ENCODE measurements at regions not wholly inside any gene's neighbourhood (a gene's known extent, or its start where the extent isn't known, plus 50 kb on each side); places are given as distances from the start of the nearest gene placed in this dataset.
"Not testable (repeated sequence)": the region's sequence is repeated elsewhere in the genome, so short reads cannot be mapped to it uniquely, and the experiment has no call there.

GRCh38 chr5:52255308-52255707 is 532.4 kb upstream of the ITGA1 start:
- Mint-ChIP-seq H3K4me1 (no peaks in the 10 kb centered on the region), H3K36me3 (ENCODE audit: low read depth) (no peaks in the 10 kb centered on the region), H3K4me3 (no peak overlapping the region), H3K27me3 (no peaks in the 10 kb centered on the region), H3K27ac (no peak overlapping the region), H3K9me3 (no peaks in the 10 kb centered on the region)
- DNase-seq: no peak
- CTCF ChIA-PET: no interaction called here
- POLR2A ChIA-PET: no interaction called here

- H3K4me1 Mint-ChIP-seq: no peaks in the 10 kb centered on the region
- H3K36me3 Mint-ChIP-seq (ENCODE audit: low read depth): no peaks in the 10 kb centered on the region
- DNase-seq: no peak
- H3K27me3 Mint-ChIP-seq: no peaks in the 10 kb centered on the region
- H3K4me3 Mint-ChIP-seq: no peak overlapping the region
- no peaks in the 10 kb centered on the region for H3K9me3 Mint-ChIP-seq
- no peak overlapping the region for H3K27ac Mint-ChIP-seq
- POLR2A ChIA-PET: no interaction called here
- CTCF ChIA-PET: no interaction called here
Observed at GRCh38 chr5:52262844-52263243, 524.9 kb upstream of the ITGA1 start.

- H3K27ac Mint-ChIP-seq: no peak overlapping the region
- H3K36me3 Mint-ChIP-seq (ENCODE audit: low read depth): no peaks in the 10 kb centered on the region
- DNase-seq: no peak
- H3K9me3 Mint-ChIP-seq: no peaks in the 10 kb centered on the region
- no peaks in the 10 kb centered on the region for H3K4me1 Mint-ChIP-seq
- ChIA-PET CTCF (no interaction called here), POLR2A (no interaction called here)
- no peaks in the 10 kb centered on the region for H3K27me3 Mint-ChIP-seq
- H3K4me3 Mint-ChIP-seq: no peak overlapping the region
Observed at GRCh38 chr5:52269401-52269800, 518.3 kb upstream of the ITGA1 start.

GRCh38 chr5:52269859-52270258 is 517.9 kb upstream of the ITGA1 start:
- Mint-ChIP-seq H3K27ac (no peak overlapping the region), H3K4me1 (no peaks in the 10 kb centered on the region), H3K36me3 (ENCODE audit: low read depth) (no peaks in the 10 kb centered on the region), H3K27me3 (no peaks in the 10 kb centered on the region), H3K4me3 (no peak overlapping the region), H3K9me3 (no peaks in the 10 kb centered on the region)
- ChIA-PET POLR2A (no interaction called here), CTCF (no interaction called here)
- DNase-seq: no peak

GRCh38 chr5:52275639-52276038 is 512.1 kb upstream of the ITGA1 start:
- Mint-ChIP-seq H3K27me3 (no peaks in the 10 kb centered on the region), H3K36me3 (ENCODE audit: low read depth) (no peaks in the 10 kb centered on the region), H3K4me1 (no peaks in the 10 kb centered on the region), H3K4me3 (no peak overlapping the region), H3K27ac (no peak overlapping the region), H3K9me3 (no peaks in the 10 kb centered on the region)
- ChIA-PET POLR2A (no interaction called here), CTCF (no interaction called here)
- DNase-seq: no peak

- Mint-ChIP-seq H3K9me3 (peaks cover 2% of the 10 kb centered on the region), H3K27ac (no peak overlapping the region), H3K27me3 (no peaks in the 10 kb centered on the region), H3K4me1 (no peaks in the 10 kb centered on the region), H3K36me3 (ENCODE audit: low read depth) (no peaks in the 10 kb centered on the region), H3K4me3 (no peak overlapping the region)
- ChIA-PET CTCF (no interaction called here), POLR2A (no interaction called here)
- DNase-seq: no peak
Observed at GRCh38 chr5:52277101-52277500, 510.6 kb upstream of the ITGA1 start.

GRCh38 chr5:52282647-52283046 is 505.1 kb upstream of the ITGA1 start:
- Mint-ChIP-seq H3K27me3 (no peaks in the 10 kb centered on the region), H3K9me3 (peaks cover 2% of the 10 kb centered on the region), H3K4me3 (no peak overlapping the region), H3K36me3 (ENCODE audit: low read depth) (no peaks in the 10 kb centered on the region), H3K4me1 (no peaks in the 10 kb centered on the region), H3K27ac (no peak overlapping the region)
- CTCF ChIA-PET: interaction anchor here (0.7 kb wide), 1 partner anchor 382 kb away, joined by 3 read pairs; no protein-coding TSS in a partner anchor
- DNase-seq: no peak
- POLR2A ChIA-PET: no interaction called here

GRCh38 chr5:52283221-52283620 is 504.5 kb upstream of the ITGA1 start:
- Mint-ChIP-seq H3K9me3 (peaks cover 2% of the 10 kb centered on the region), H3K4me1 (no peaks in the 10 kb centered on the region), H3K36me3 (ENCODE audit: low read depth) (no peaks in the 10 kb centered on the region), H3K27ac (no peak overlapping the region), H3K4me3 (no peak overlapping the region), H3K27me3 (no peaks in the 10 kb centered on the region)
- DNase-seq: no peak
- ChIA-PET CTCF (no interaction called here), POLR2A (no interaction called here)

GRCh38 chr5:52300703-52301372 is 486.9 kb upstream of the ITGA1 start:
- POLR2A ChIA-PET: no interaction called here
- Mint-ChIP-seq H3K27ac (no peak overlapping the region), H3K27me3 (no peaks in the 10 kb centered on the region), H3K9me3 (peaks cover 17% of the 10 kb centered on the region), H3K4me3 (no peak overlapping the region), H3K4me1 (no peaks in the 10 kb centered on the region), H3K36me3 (ENCODE audit: low read depth) (no peaks in the 10 kb centered on the region)
- CTCF ChIA-PET: no interaction called here
- DNase-seq: no peak

GRCh38 chr5:52304816-52305215 is 482.9 kb upstream of the ITGA1 start:
- peaks cover 27% of the 10 kb centered on the region for H3K9me3 Mint-ChIP-seq
- H3K36me3 Mint-ChIP-seq (ENCODE audit: low read depth); H3K4me1 Mint-ChIP-seq; H3K4me3 Mint-ChIP-seq; DNase-seq; H3K27me3 Mint-ChIP-seq; H3K27ac Mint-ChIP-seq; POLR2A ChIA-PET; CTCF ChIA-PET: not testable (repeated sequence)

- ChIA-PET CTCF (interaction anchor here (0.5 kb wide), 1 partner anchor 506 kb away, joined by 3 read pairs; no protein-coding TSS in a partner anchor), POLR2A (no interaction called here)
- Mint-ChIP-seq H3K9me3 (no peaks in the 10 kb centered on the region), H3K27ac (no peak overlapping the region), H3K36me3 (ENCODE audit: low read depth) (no peaks in the 10 kb centered on the region), H3K4me3 (no peak overlapping the region), H3K27me3 (no peaks in the 10 kb centered on the region), H3K4me1 (no peaks in the 10 kb centered on the region)
- DNase-seq: no peak
Observed at GRCh38 chr5:52328220-52328806, 459.4 kb upstream of the ITGA1 start.

- Mint-ChIP-seq H3K27ac (no peak overlapping the region), H3K27me3 (no peaks in the 10 kb centered on the region), H3K4me3 (no peak overlapping the region), H3K36me3 (ENCODE audit: low read depth) (no peaks in the 10 kb centered on the region), H3K4me1 (no peaks in the 10 kb centered on the region), H3K9me3 (no peaks in the 10 kb centered on the region)
- ChIA-PET CTCF (no interaction called here), POLR2A (no interaction called here)
- DNase-seq: no peak
Observed at GRCh38 chr5:52331725-52332124, 456.0 kb upstream of the ITGA1 start.

- Mint-ChIP-seq H3K4me1 (no peaks in the 10 kb centered on the region), H3K27me3 (no peaks in the 10 kb centered on the region), H3K27ac (no peak overlapping the region), H3K36me3 (ENCODE audit: low read depth) (no peaks in the 10 kb centered on the region), H3K4me3 (no peak overlapping the region), H3K9me3 (no peaks in the 10 kb centered on the region)
- DNase-seq: no peak
- CTCF ChIA-PET: interaction anchor here (0.6 kb wide), 1 partner anchor 323 kb away, joined by 3 read pairs; no protein-coding TSS in a partner anchor
- POLR2A ChIA-PET: no interaction called here
Observed at GRCh38 chr5:52334367-52334766, 453.3 kb upstream of the ITGA1 start.

GRCh38 chr5:52339285-52339684 is 448.4 kb upstream of the ITGA1 start:
- Mint-ChIP-seq H3K36me3 (ENCODE audit: low read depth) (no peaks in the 10 kb centered on the region), H3K4me1 (no peaks in the 10 kb centered on the region), H3K27me3 (no peaks in the 10 kb centered on the region), H3K4me3 (no peak overlapping the region), H3K27ac (no peak overlapping the region), H3K9me3 (no peaks in the 10 kb centered on the region)
- ChIA-PET POLR2A (no interaction called here), CTCF (no interaction called here)
- DNase-seq: no peak

Measured in activated CD4-positive, alpha-beta memory T cell treated with anti-CD3 and anti-CD28 coated beads, Interleukin-2, amount 10 ng/mL, durations not matched to agents 7 days and 5 days (primary cell).